HT-29 (cell line): ENCODE measurements at regions not wholly inside any gene's neighbourhood (a gene's known extent, or its start where the extent isn't known, plus 50 kb on each side); places are given as distances from the start of the nearest gene placed in this dataset.

Experiments used
- DNase-seq: peaks from one replicate; pipeline ENCODE4 v3.0.0-alpha.2; 2015; ENCODE audit warnings: low spot score

DNA sequence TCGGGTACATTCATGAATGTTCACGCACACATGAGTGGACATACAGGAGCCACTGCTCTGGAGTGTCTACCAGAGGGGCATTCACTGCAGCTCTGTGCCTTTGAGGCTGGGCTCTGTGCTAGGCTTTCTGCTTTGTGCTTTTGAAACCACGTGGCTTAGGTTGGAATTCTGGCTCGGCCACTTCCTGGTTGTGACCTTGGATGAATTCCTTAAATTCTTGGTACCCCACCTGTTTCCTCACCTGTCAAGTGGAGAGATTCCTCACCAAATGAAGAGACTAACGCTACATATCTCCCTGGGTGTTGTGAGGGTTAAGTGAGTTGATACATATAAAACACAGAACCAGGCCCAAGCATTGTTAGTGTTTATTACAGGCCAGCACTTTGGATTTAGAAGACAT lies 842.8 kb downstream of the VRK1 start:
- DNase-seq = no peak

DNA sequence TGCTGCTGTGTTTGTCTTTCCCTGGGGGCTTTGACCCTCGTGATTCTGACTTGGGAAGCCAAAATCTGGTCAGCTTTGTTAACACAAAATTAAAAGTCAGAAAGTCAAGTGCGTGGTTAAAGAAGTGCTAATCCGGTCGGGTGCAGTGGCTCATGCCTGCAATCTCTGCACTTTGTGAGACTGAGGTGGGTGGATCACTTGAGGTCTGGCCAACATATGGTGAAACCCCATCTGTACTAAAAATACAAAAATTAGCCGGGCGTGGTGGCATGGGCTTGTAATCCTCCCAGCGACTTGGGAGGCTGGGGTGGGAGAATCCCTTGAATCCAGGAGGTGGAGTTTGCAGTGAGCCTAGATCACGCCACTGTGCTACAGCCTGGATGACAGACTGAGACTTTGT lies 844.6 kb downstream of the VRK1 start:
- DNase-seq = no peak

DNA sequence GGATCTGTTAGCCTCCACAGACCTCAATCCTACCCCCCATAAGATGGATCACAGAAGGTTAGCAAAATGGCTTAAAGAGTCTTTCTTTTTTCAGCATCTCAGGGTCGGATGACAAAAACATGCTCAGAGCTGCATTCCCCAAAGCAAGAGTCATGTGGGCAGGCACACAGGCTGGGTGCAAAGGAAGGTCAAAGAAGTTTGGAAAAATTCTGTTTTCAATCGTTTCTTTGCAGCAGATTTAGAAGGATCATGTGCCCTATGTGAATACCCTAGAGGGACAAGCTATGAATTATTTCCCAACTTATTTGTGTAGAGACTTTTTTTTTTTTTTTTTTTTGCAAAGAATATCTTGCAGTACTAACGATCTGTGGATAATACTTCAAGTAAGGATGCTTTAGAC lies 845.4 kb downstream of the VRK1 start:
- DNase-seq = no peak

DNA sequence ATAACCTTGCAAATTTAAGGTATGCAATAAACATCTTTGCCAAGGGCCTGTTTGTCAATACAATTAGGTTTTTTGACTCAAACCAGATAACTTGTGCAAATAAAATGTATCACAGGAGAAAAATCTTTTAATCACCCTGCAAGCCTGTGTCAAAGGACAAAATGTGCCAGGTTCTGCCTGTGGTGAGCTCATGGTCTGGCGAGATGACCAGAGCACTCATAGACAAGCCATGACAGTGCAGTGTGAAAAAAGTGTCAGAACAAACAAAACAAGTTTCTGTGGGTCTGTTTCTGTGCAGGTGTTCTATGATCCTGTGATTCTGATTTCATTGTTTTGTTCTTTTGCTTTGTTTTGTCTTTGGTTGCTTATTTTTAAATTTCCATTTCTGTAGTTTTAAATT lies 847.2 kb downstream of the VRK1 start:
- no peak for DNase-seq

DNA sequence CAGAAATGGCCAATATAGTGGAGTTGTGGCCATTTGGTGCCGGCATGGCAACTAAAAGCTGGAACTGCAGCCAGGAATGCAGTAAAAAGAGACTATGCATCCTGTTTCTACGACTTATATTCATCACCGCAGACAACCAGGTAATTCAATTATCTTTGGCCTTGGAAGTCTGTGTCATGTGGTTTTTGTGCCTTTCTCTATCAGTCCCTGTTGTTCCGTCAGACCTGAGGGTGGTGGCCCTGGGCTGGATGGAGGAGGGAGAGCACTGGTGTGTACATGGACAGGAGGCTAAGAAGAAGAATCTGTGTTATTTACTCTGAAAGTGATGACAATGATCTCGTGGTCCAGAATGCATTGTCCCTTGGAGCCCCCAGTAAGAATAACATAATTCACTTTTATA lies 852.6 kb downstream of the VRK1 start:
- DNase-seq = no peak

DNA sequence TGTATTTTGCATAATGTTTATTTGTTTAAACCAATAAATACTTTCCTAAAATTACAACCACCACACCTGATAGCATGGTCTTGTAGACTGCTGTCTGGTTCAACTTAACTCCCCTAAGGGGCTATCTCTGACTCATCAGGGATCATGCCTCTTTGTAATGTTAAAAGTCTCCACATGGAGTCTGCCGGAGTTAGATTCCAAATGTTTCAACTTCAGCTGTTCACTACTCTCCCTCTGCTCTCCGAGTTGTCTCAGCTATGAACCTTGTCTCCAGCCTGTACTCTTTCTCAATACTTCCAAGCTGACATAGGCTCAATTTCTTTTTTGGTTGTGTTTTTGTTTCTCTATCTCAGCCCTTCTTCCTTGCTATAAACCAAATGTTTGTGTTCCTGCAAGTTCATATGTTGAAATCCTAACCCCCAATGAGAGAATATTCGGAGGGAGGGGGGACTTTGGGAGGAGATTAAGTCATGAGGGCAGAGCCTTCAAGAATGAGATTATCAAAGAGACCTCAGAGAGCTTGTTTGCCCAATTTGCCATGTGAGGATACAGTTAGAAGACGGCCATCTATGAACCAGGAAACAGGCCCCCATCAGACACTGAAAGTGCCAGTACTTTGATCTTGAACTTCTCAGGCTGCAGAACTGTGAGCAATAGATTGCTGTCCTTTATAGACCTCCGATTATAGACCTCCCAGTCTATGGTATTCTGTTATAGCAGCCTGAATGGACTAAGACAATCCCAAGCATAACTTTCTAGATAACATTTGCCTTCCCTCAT lies 858.2 kb downstream of the VRK1 start:
- no peak for DNase-seq

DNA sequence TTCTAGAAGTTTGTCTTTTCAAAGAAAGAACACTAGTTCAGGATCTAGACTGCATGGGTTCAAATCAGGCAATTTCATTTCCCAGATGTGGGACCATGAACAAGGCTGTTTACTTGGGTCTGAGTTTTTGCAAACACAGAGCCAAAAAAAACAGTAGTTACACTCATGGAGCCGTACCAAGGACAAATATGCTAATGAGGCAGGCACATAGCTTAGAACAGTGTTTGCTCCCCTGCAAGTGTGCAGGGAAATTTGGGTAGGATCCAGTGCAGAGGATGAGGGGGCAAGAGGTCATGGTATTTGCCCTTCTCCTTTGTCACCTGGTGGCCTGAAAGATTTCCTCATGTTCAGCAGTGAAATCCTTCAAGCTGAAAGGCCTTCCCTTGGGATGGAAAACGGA lies 860.4 kb downstream of the VRK1 start:
- DNase-seq = no peak

DNA sequence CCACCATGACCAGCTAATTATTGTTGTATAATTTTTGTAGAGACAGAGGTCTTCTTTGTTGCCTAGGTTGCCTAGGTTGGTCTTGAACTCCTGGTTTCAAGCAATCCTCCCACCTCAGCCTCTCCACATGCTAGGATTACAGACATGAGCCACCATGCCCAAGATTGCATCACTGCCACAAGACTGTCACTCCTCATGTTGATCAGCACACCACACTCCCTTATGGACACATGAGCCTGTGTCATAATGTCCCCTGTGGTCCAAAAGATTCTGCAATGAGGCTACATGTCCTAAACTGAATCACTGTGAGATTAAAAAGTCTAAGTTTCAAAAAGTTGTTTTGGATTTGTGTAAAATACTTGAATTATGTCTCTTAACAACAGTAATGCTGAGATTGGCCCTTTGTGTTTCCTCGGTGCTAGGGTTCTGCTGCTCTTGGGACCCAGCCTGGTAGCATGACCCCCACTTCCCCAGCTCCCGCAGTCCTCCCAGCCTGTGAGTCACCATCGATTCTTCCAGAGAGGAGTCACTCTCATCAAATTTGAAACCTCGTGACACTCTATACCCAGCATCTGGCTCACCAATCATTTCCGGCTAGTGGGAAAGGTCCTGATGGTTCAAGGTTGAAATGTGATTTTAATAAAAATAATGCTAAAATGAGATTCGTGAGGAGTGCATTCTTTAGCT lies 890.9 kb downstream of the VRK1 start:
- no peak for DNase-seq

DNA sequence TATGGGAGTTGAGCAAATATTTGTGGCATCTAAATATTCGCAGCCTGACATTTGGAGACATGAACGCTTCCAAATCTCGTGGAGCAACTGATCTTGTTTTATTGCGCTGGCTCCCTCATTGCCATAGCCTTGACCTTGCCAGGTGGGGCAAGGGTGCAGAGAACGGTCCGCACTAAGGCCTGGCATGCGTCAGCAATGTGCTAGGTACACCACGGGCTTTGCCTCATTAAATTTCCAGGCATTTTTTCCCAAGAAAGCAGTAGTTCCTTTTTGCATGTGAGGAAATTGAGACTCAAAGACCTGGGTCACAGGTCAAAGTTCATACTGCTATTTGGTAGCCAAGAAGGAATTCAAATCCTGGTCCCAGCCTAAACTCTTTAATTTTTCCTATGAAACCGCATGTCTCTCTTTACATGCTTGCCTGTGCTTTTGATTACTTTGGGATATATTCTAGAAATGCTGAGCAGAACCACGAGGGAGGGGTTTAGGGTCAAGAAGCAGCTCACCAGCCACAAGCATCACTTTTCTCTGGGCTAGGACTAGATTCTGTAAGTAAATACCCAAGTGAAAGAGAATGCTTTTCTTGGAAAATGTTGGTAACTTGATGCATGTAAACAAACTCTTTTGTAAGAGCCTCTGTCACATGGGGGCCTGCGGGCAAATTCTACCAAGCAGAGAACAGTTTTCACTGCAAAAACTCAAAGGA lies 891.6 kb downstream of the VRK1 start:
- no peak for DNase-seq

DNA sequence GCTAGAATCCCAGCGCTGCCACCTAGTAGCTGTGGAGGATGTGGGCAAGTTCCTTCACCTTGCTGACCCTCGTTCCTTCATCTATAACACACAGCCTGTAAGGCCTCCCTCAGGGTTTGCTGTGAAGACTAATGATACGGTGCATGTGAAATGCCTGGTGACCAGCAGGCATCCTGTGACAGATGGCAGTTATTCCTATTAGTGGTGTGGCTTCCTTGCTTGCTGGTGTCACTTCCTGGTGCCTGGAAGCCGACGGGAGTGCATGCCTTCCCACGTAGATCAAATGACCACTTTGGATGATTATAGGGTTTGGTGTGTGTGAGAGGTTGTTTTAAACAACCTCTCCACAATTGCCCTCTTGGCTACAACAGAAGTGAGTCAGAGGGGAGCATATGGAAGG lies 894.9 kb downstream of the VRK1 start:
- DNase-seq = no peak

DNA sequence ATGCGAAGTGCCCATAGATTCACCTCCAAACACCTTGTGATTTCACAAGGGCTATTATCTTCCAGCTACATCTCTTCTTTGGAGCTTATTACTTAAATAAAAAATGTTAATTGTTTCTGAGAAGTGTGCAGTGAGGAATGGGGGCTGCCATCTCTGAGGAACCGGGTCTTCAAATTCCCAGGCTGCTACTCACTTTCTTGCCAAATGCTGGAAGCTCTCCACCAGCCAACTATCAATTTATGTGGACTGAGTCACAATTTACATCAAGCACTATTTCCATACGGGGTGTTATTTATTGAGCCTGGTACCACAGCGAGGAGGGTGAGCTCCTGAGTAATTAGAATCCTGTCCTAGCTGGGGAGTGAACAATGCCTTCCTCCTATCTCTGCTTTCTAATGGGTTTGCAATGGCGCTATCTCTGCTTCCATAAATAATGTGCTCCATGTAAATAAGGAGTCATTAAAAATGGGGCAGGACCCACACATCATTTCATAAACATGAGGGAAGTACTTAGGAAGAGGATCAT lies 898.3 kb downstream of the VRK1 start:
- no peak for DNase-seq

DNA sequence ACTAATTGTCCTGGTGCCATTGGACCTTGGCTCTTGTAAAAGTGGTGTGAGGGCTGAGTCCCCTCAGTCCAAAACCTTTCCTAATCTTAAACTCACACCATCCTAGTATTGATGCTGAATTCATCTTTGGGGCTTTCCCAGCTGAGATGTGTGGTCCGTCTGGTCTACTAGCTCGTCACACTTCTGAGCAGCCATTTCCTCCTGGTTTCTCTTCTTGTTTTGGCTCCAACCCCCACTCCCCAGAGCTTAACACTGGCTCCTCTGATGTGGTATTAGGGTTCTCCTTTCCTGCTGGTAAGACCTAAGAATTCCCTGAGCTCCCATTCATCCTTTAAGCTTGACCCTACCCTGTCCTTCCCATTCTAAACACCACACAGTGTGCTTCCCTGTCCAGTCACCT lies 900.6 kb downstream of the VRK1 start:
- DNase-seq = no peak

DNA sequence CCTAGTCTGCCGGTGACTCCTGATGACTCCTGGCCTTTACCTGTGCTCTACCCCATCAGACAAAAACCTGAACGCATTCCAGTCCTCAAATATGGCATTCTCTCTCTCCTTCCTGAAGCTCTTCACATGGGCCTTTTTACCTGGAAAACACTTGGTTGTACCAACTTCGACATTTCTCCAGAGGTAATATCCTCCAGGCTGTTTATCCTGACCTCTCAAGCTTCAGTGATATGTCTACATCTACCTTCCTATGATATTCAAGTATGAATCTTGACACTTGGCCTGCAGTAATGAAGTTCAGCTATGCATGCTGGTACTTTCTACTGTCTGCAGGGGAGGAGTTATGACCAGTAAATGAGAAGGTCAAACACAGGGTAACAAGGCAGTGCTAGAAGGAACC lies 901.8 kb downstream of the VRK1 start:
- DNase-seq = no peak

DNA sequence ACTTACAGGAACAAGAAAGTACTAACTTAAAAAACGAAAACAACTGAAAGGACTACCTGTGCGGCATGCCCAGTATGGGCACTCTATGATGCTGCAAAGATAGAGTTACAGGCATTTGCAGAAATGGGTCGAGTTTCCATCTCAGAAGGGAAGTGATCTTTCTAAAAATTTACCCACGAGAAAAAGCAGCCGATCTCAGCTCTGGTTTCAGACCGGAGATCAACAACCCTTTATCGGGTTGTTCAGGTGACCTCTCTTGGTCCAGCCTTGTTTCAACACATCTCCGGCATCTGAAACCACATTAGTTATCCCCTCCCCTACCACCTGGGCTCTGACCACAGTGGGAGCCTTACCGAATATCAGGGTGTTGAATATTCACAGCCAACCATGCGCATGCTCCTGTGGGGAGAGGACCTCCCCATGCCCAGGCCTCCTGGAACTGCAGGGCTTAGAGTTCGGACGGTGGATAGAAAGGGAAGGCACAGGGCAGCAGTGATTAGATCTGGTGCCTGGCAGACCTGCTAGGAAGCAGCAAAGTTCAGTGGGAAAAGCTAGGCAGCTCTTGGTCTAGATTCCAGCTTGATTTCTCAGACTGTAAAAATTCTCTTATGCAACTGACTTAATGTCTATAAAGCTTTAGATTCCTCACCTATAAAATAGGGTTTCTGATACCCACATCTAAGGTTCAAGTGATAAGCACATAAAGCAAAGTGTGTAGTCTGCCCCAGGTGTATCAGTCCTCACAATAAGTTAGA lies 906.0 kb downstream of the VRK1 start:
- DNase-seq = no peak

DNA sequence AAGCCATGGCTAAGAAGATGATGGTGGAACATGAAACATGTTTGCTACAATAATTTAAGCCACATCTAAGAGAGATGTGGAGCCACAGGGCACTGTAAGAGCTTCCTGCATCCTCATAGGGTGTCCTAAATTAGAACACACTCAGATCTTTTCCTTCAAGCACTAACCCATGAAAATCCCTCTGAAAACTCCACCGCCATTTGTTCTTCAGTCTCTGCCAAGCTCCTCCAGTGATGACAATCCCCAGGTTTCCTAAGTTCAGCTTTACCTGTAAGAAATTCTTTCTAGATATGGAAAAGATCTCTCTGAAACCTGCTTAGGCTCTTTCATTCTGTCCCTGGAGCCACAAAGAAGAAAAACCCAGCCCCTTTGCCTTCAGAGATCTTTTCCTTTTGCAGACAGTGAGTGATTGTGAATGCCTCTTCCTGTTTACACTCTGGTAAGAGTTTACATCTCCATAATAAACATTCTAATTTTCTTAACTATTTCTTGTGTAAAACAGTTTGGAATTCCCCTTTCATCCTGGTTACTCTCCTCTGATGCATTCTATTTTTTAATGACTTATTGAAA lies 907.2 kb downstream of the VRK1 start:
- DNase-seq = no peak

DNA sequence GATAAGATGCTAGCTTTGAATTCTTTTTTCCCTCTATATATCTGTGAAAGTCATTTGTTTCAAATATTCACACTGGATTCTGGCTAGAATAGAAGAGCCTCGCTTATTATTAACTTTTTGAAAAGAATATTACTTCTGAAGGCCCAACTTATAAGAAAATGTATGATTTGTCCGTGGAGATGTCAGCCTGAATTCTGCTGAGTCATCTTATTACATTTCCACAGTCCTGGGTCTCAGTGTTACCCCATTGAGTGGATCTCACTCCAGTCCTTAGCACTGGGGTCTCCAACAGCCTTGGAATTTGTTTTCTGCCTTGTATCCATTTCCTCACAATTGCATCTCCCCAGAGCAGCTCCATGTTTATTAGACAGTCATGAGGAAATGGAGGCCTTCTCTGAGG lies 907.9 kb downstream of the VRK1 start:
- DNase-seq = no peak

DNA sequence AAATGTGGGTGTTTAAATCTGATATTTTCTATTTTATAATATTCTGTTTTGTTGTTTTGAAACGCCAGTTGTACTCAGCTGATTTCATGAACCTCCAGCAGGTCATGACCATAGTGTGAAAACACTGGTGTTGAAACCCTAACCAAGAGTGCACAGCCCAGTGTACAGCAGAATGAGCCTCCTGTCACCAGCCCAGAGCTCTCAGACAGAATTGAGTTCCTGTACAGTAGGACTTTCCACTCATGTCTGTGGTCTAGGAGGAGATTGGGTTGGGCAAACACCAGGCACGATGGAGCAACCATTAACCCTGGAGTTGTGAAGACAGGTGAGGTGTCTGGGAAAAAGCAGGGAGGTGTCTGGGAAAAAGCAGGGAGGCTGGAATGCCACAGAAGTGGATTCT lies 908.8 kb downstream of the VRK1 start:
- DNase-seq = no peak

DNA sequence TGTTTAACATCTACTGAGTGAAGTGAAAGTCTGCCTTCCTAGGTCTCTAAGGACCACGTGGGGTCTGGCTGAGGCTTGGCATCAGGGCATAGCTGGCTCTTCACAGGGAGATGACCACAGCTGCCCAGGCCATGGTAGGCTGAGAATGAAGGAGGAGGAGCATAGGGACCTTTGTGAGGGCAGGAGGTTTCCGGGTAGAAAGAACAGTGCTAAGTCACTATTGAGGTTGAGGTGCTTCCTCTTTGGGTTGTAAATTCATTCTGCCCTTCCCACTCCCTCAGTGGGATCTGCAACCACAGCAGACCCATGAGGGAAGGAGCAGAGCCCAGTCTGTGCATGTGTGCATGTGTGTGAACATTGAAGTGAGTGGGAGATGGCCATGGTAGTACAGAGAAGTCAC lies 909.6 kb downstream of the VRK1 start:
- no peak for DNase-seq

DNA sequence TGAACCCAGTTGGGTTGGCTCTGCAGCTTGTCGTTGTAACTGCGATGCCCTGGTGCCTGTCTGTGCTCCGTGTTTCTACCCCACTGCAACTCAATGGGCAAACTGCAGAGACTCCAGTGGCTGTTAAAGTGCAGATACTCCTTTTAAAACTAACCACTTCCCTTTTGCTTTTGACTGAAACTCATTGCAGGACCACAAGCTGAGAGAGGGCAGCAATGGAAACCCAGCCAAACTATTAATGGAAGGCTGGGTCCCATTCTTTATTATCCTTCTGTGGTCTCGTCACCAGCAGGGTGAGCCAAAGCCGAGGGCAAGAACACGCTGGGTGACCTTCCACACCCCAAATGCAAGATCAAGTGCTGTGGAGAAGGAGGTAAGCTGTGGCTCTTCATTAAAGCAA lies 910.4 kb downstream of the VRK1 start:
- no peak for DNase-seq

DNA sequence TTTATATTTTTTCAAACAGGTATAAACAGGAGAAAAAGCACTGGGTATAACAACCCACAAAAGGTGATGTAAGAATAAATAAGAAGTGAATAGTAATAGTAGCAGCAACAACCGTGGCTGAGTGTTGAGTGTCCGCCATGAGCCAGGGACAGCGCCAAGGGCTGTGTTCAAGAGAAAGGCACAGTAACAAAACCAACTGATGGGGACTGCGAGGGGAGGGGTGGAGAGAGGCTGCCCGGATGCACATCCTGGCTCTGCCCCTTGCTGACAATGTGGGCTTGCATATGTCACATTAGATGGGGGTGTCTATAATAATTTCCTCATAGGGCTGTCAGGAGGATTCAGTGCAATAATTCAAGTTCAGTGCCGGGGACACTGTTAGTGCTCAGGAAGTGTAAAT lies 912.4 kb downstream of the VRK1 start:
- DNase-seq = no peak

DNA sequence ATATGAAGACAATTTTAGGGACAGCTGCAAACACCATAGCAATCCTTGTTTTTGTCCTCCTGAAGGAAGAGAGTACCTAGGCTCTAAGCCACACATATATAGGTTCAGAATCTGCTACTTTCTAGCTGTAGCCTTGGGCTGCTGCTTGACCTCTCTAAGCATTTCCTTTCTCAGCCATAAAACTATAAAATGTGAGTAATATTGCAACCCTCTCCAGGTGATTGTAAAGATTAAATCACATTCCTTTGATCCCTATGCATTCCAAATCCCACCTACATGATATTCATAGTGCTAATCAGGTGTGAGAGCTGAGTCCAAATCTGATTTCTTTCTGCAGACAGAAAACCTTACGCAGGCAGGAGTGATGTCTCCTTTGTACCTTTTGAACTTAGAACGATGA lies 913.5 kb downstream of the VRK1 start:
- no peak for DNase-seq

DNA sequence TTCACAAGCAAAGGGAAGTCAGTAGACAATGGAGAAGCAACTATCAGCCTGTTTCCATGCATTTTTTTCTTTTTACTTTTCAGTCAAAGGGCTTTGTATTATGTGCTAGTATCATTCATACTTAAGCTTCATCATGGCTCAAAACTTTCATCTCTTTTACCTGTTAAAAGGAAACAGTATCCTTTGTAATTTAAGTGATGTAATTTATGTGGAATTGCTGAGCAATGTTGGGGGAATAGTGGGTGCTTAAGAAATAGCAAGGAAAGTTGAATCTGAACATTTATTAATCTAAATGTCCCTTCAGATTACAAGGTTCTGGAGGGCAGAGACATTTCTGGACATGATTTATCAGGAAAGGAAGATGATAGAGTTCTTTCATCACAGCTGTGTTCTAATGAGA lies 915.3 kb downstream of the VRK1 start:
- no peak for DNase-seq
